Transverse colon (tissue), 4 donors: ENCODE measurements at regions not wholly inside any gene's neighbourhood (a gene's known extent, or its start where the extent isn't known, plus 50 kb on each side); places are given as distances from the start of the nearest gene placed in this dataset.

Experiments
- DNase-seq: peaks from one replicate; pipeline ENCODE4 v3.0.0-alpha.2; 2019
- H3K27ac ChIP-seq, 4 donors: fragments of 200-600 bp; sonication (generic); 2 replicates each; pipeline ENCODE4 v1.5.1; 2016 to 2018; ENCODE audit warnings: inconsistent platforms in 4 of 4
- H3K27me3 ChIP-seq: fragments of 200-600 bp; sonication (generic); 2 replicates; pipeline ENCODE4 v1.5.1; 2017; ENCODE audit warnings: inconsistent platforms
- H3K36me3 ChIP-seq, 4 donors: fragments of 200-600 bp; sonication (generic); 2 replicates each; pipeline ENCODE4 v1.5.1; 2017 to 2019; ENCODE audit warnings: inconsistent platforms in 4 of 4
- H3K4me1 ChIP-seq, 4 donors: fragments of 200-600 bp; sonication (generic); 2 replicates each; pipeline ENCODE4 v1.5.1; 2017 to 2020; ENCODE audit warnings: inconsistent platforms in 4 of 4
- H3K4me3 ChIP-seq, 4 donors: fragments of 200-600 bp; sonication (generic); 1 replicate in 1 of 4; 2 replicates in 3 of 4; pipeline versions ENCODE4 v1.5.1 to v1.6.1; 2017 to 2019; ENCODE audit warnings: inconsistent platforms in 4 of 4
- H3K9me3 ChIP-seq, 2 donors: fragments of 200-600 bp; sonication (generic); 2 replicates each; pipeline ENCODE4 v1.5.1; 2017 to 2019; ENCODE audit warnings: inconsistent platforms in 2 of 2
- CTCF ChIP-seq, 5 experiments: fragments of 200-600 bp in 3 of 5; fragments of 450-650 bp in 2 of 5; sonication (generic) in 3 of 5; IDR thresholded peaks; 1 replicate in 2 of 5; 2 replicates in 3 of 5; pipeline ENCODE4 v1.5.1; 2016 to 2017; ENCODE audit warnings: antibody characterized with exemption in 5 of 5, inconsistent platforms in 3 of 5, mild to moderate bottlenecking in 2 of 5, moderate library complexity in 1 of 5
- EP300 ChIP-seq: sonication (generic); formaldehyde crosslinking; IDR thresholded peaks from one replicate; pipeline ENCODE4 v1.6.1; 2017; ENCODE audit warnings: antibody characterized with exemption, low read depth
- POLR2A ChIP-seq: fragments of 450-650 bp; IDR thresholded peaks from one replicate; pipeline ENCODE4 v1.6.1; 2016; ENCODE audit warnings: antibody characterized with exemption, mild to moderate bottlenecking, moderate library complexity
- POLR2AphosphoS5 ChIP-seq, 3 donors: sonication (generic); formaldehyde crosslinking; IDR thresholded peaks; one replicate each; pipeline ENCODE4 v1.6.1; 2016; ENCODE audit warnings: antibody characterized with exemption in 3 of 3
- WGBS, 2 donors: methylation state at CpG; one replicate each; pipeline ENCODE4 v1.1.5; 2018; ENCODE audit warnings: low coverage in 1 of 2; 5-methylcytosine and 5-hydroxymethylcytosine counted together
- in situ Hi-C, 4 donors: fragments of 200-750 bp; cut with MboI; loops; one replicate each; pipeline versions ENCODE4 v1.15.0 to v1.15.1; 2017; ENCODE audit warnings: low sequenced_read_pairs in 3 of 4, low pct_ligation_motif_present in 1 of 4, low pct_unique_long_range_greater_than_20kb in 1 of 4
- intact Hi-C: fragments of 100-400 bp; cut with DNase I; formaldehyde crosslinking; loops from one replicate; pipeline ENCODE4 v1.15.1; 2023; ENCODE audit warnings: low total_unique reads

- no peak overlapping the region for H3K27ac ChIP-seq
- WGBS, 2 donors: 95 to 100% methylated on average over 7 to 11 of the region's 11 CpGs
- H3K4me3 ChIP-seq: no peak overlapping the region
- TF ChIP-seq POLR2A: no peak
- no peak for TF ChIP-seq EP300
- TF ChIP-seq POLR2AphosphoS5 (IDR thresholded peaks at IDR 0.05): no peak
- no peak for TF ChIP-seq CTCF (IDR thresholded peaks at IDR 0.05)
- no peaks in the 10 kb centered on the region for H3K9me3 ChIP-seq
- no peaks in the 10 kb centered on the region for H3K27me3 ChIP-seq
- DNase-seq: no peak
- no peaks in the 10 kb centered on the region for H3K4me1 ChIP-seq
- intact Hi-C loops (no loop called here), in situ Hi-C loops (no loop called here)
- H3K36me3 ChIP-seq: no peaks in the 10 kb centered on the region
Observed at GRCh38 chr2:126558029-126558428, 97.9 kb upstream of the GYPC start.

- H3K27me3 ChIP-seq: no peaks in the 10 kb centered on the region
- no peak overlapping the region for H3K27ac ChIP-seq
- no peak for DNase-seq
- intact Hi-C loops (no loop called here), in situ Hi-C loops (no loop called here)
- no peak for TF ChIP-seq EP300
- no peak for TF ChIP-seq POLR2A
- TF ChIP-seq CTCF (IDR thresholded peaks at IDR 0.05): no peak
- TF ChIP-seq POLR2AphosphoS5 (IDR thresholded peaks at IDR 0.05): no peak
- H3K4me1 ChIP-seq: no peaks in the 10 kb centered on the region
- H3K36me3 ChIP-seq: no peaks in the 10 kb centered on the region
- no peaks in the 10 kb centered on the region for H3K9me3 ChIP-seq
- no peak overlapping the region for H3K4me3 ChIP-seq
Observed at GRCh38 chr2:126568734-126569133, 87.2 kb upstream of the GYPC start.

GRCh38 chr2:126571403-126571802, 84.6 kb upstream of the GYPC start:
- Histone ChIP-seq H3K4me3 (no peak overlapping the region), H3K27me3 (no peaks in the 10 kb centered on the region), H3K9me3 (no peaks in the 10 kb centered on the region), H3K4me1 (no peaks in the 10 kb centered on the region), H3K36me3 (no peaks in the 10 kb centered on the region), H3K27ac (no peak overlapping the region)
- WGBS, 2 donors: 38 to 71% methylated on average over 1 to 3 of the region's 3 CpGs
- intact Hi-C loops (no loop called here), in situ Hi-C loops (no loop called here)
- no peak for TF ChIP-seq CTCF (IDR thresholded peaks at IDR 0.05)
- TF ChIP-seq POLR2AphosphoS5 (IDR thresholded peaks at IDR 0.05): no peak
- TF ChIP-seq EP300: no peak
- TF ChIP-seq POLR2A: no peak
- no peak for DNase-seq

GRCh38 chr2:126575631-126576030, 80.3 kb upstream of the GYPC start:
- H3K4me1 ChIP-seq: no peaks in the 10 kb centered on the region
- no peak overlapping the region for H3K4me3 ChIP-seq
- H3K36me3 ChIP-seq: no peaks in the 10 kb centered on the region
- no peaks in the 10 kb centered on the region for H3K27me3 ChIP-seq
- no peaks in the 10 kb centered on the region for H3K9me3 ChIP-seq
- no peak overlapping the region for H3K27ac ChIP-seq
- intact Hi-C loops: no loop called here
- in situ Hi-C loops: no loop called here
- DNase-seq: no peak
- WGBS, 2 donors: 42% methylated on average over 1 of the region's 1 CpG; no CpG with 5 or more reads in 1 of the 2 donors
- TF ChIP-seq EP300: no peak
- TF ChIP-seq POLR2A: no peak
- no peak for TF ChIP-seq POLR2AphosphoS5 (IDR thresholded peaks at IDR 0.05)
- no peak for TF ChIP-seq CTCF (IDR thresholded peaks at IDR 0.05)
